ENCODE measurements at regions not wholly inside any gene's neighbourhood (a gene's known extent, or its start where the extent isn't known, plus 50 kb on each side); places are given as distances from the start of the nearest gene placed in this dataset.

DNA sequence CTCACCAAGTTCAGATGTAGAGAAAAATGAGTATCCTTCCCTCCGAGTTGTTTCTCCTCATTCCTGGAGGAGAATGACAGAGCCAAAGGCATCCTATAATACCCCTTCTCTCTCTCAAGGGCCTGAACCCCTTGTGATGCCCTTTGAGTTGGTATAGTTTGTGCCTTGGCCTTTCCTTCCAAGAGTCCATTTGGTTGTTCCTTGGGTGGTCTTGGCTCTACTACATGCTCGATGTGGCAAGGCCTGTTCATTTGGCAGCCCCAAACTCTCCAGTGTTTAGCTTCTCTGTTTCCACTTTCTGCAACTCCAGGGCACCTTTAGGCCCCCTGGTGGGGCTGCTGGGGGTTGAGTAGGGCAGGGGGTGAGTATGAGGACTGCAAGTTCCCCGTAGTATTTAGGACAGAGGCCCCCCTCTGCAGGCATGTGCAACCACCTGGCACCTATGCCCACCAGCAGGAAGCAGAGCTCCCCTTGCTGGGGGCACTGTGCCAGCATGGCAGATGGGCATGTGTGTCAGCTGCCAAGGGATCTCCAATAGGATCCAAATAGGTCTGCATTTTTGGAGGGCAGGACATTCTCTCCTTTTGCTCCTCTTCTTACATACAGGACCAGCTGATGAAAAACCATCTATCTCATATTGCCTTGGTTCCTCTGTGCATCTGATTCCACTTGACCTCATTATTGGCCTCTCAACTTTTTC is 217.2 kb upstream of the CADM1 start:
- DNase-seq (ENCODE audit: low spot score): peak; percentile 97
- in situ Hi-C loops (cut with HindIII; ENCODE audit: low sequenced_read_pairs): no loop called here

DNA sequence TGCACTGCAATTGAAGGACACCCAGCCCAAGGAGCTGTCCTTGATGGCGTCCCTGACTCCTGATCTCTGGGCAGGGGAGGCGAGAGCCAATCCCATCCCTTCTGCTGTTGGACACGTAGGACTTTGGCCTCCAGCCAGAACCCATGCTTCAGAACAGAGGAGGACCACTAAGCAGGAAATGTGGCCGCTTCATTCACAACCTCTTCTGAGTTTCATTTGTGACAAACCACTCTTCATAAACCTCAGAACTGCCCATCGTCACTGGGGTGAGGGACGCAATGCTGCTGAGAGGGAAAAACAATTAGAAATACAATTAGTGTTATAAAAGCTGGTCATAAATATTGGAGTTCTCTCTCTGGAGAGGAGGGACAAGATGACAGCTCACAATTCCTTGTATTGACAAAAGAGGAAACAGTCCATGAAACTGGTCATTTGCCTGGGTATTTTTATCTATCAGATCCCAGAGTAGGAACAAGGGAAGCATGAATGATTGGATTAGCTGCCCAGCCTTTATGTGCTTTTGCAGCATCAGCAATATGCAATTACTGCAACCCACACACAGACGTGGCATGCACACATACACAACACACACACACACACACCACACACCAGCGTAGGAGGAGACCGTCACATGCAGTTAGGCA is 216.5 kb upstream of the CADM1 start:
- peak; percentile 88 for DNase-seq (ENCODE audit: low spot score)
- in situ Hi-C loops (cut with HindIII; ENCODE audit: low sequenced_read_pairs): no loop called here

DNA sequence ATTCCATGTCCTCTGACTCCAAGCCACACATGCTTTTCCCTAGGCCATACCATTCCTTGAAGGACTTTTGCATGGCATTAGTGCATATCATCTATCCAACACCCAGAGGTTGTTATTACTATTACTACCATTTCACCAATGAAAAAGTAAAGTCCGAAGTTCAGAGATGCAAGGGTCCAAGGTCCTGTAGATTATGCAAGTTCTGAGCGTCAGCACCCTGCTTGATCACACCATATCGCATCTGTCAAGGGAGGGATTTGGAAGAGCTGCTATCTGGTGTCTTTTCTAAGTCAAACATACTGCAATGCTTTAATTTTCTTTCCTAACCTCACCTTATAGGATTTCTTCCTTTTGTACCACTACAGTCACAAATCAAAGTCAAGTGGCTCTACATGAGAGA is 214.7 kb upstream of the CADM1 start:
- in situ Hi-C loops (cut with HindIII; ENCODE audit: low sequenced_read_pairs): no loop called here

DNA sequence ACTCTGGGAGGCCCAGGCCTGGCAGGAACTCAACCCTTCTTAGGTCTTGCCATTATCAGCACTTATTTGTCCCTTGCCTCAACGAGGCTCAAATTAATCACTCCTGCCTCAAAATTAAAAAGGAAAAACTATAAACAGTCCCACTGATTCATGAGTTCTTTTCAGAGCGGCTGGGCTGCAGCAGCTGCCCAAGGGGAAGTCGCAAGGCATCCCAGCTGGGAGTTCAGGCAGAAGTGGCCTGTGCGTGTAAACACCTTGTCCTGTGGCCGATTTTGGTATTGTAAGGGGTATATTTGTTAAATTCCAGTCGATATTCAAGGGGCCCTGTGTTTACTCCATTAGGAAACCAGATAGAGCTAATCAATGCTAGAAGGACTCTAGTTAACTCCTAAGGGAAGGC is 213.9 kb upstream of the CADM1 start:
- DNase-seq (ENCODE audit: low spot score): no peak
- in situ Hi-C loops (cut with HindIII; ENCODE audit: low sequenced_read_pairs): no loop called here

More for the DNA sequence above, 214.7 kb upstream of the CADM1 start:
- DNase-seq (ENCODE audit: low spot score): no peak

DNA sequence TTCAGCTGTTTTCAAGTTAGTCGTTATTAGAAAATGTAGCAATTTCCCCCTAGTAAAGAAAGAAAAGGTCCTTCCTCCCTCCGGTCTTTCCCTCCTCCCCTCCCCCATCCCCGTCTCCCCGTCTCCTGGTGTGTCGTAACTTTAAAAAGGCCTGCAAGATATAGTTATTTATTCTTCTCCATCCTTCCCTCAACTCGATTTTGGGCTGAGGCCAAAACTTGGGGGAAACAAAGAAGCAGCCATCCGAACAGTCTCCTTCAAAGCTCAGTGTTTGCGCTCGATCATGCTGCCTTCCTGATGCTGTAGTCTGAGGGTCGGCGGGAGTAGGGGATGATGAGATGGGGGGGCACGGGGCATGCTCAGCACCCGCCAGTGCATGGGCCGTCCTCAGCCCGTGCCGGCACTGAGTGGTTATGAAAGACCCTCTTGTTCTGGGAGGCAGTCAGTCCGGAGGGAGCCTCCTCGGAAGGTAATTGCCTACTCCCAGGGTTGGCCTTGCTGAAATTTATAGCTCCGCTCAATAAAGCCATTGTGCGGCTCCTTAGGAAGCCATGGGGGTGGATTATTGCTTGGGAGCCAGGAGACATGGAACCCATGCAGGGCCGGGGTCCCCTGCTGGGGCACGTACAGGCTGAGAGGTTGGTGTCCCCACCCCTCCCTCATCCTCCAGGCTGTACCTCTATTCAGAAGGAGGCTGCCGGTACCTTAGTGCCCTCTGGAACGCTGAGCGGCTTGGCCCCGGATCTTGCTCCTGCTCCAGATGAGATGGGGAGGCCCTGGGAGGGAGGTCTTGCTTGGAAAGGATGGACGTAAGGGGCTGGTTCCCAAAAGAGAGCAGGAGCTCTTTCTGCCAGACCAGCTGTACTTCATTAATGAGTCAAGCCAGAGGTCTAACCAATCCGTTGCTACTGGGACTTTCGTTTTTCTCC is 212.7 kb upstream of the CADM1 start:
- in situ Hi-C loops (cut with HindIII; ENCODE audit: low sequenced_read_pairs): no loop called here
- DNase-seq (ENCODE audit: low spot score): no peak

DNA sequence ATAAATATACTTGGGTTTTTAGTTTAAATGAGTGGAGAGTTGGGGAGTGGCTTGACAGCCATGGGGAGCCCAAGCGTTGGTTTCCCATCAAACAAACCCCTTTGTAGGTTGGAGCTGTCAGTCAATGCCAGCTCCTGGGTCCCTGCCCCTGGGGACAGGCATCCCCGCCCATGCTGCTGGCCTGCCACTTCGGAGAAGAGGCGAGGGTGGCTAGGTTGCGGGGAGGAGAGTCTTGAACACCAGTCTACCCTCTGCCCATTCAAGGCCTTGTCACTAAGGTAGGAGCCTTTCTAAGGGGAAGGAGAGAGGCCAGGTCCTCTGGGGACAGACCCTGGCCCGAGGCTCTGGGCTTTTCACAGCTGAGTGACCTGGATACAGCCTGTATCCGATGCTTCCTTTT is 211.9 kb upstream of the CADM1 start:
- in situ Hi-C loops (cut with HindIII; ENCODE audit: low sequenced_read_pairs): no loop called here
- DNase-seq (ENCODE audit: low spot score): no peak

DNA sequence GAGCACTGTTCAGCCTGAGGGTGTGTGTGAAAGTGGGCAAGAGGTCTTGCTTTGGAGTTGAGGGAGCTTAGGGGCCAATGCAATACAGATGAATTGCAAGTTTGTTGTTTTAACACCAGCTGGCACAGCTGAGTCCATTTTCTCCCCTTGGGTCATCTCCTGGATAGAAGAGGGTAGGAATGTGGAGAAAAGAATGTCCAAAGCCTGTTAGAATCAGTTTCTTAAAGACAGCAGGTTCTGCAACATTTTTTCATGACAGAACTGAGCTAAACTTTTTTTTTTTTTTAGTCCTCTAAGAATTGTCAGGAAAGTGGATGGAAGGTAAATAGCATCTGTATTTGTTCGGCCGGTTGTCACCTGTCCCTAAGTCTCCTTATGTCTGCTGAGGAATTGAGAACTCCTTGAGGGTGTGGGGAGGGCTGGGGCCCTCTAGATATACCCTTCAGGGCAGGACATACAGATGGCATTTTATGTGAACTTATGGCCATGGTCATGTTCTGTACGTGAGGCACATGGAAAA is 211.1 kb upstream of the CADM1 start:
- in situ Hi-C loops (cut with HindIII; ENCODE audit: low sequenced_read_pairs): no loop called here
- DNase-seq (ENCODE audit: low spot score): no peak

DNA sequence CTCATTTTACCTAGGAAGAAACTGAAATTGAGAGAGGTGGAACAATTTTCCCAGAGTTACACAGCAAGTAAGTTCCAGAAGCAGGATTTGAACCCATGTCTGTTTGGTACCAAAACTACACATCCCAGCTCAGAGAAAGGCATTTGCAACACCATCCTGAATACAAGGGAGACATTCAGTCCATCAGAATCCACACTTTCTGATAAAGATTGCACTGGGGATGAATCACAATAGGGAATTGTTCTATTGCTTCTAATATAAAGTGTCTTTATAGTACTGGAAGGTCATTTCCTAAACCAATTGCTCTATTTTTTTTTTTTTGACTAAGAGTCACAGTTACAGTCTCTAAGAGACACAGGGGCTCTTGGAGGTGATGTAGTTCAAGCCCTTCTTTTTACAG is 208.1 kb upstream of the CADM1 start:
- DNase-seq (ENCODE audit: low spot score): no peak
- in situ Hi-C loops (cut with HindIII; ENCODE audit: low sequenced_read_pairs): no loop called here

DNA sequence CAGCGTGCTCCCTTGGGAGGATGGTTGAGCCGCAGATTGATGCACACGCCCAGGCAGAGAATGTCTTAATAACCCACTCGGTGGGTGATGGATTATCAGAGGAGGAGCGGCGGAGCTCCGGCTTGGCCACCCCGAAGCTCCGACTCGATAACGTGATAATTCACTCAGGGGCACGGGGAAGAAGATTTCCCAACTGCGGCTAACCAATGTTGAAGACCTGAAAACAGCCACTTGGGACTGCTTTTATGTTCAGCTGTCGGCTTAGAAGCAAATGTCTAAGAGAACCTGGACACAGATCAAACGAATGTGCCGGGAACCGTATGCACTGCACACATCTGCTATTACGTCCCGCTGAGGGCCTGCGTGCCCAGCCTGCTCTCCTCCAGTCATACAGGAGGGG is 206.8 kb upstream of the CADM1 start:
- in situ Hi-C loops (cut with HindIII; ENCODE audit: low sequenced_read_pairs): no loop called here

DNA sequence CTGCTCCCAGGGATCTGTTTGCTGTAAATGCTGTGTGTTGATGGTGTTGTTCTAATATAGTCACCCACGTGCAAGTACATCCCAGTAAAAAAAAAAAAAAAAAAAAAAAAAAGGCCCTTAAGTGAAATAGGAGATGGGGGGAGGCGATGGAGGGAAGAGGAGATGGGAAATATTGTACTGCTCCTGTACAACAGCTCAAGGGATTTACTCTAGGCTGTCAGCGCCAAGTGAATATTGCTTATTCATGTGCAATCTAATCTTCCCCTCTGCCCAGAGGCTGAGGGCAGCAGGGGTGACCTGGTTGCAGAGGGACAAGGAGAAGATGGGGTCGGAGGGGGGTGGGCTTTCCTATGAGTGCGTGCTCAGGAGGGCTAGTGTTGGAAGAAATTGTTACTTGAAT is 206.2 kb upstream of the CADM1 start:
- in situ Hi-C loops (cut with HindIII; ENCODE audit: low sequenced_read_pairs): no loop called here

More for the DNA sequence above, 206.8 kb upstream of the CADM1 start:
- DNase-seq (ENCODE audit: low spot score): no peak

DNA sequence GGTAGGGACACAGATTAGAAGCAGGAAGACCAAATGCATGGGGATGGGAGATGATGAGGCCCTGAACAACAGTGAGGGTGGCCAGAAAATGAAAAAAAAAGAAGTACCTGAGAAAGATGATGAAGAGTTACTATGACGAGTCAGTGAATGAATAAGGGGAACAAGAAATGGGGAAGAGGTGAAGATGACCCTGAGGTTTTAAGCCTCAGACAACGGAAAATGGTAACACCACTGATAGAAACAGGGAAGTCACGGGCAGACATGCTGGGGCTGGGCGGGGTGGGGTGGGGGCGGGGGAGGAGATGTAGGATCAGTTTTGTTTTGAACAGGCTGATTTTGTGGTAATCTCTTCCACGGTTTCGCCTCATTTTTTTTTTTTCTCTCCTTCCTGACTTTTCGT is 205.1 kb upstream of the CADM1 start:
- DNase-seq (ENCODE audit: low spot score): no peak
- in situ Hi-C loops (cut with HindIII; ENCODE audit: low sequenced_read_pairs): no loop called here

More for the DNA sequence above, 206.2 kb upstream of the CADM1 start:
- no peak for DNase-seq (ENCODE audit: low spot score)

DNA sequence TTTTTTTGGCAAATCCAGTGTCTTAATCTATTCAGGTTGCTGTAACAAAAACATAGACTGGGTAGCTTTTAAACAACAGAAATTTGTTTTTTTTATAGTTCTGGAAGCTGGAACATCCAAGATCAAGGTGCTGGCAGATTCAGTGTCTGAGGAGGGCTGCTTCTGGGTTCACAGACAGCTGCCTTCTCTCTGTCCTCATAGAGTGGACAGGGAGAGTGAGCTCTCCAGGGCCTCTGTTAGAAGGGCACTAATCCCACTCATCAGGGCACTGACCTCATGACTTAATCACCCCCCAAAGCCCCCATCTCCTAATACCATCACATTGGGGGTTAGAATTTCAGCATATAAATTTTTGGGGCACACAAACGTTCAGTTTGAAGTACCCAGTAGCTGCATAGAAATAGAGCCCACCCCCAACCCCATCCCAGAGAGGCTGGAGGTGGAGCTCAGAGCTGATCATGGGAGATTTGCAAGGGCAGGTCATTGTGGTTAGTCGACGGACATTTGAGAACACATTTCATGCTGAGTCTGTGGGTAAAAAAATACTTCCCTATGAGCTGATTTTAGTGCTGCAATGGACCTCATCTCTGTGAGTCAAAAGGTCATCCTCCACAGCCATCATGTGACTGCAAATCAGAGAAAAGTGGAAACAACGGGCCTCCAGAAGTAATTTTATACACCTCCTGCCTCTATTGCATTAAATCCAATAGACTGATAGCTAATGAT is 203.1 kb upstream of the CADM1 start:
- DNase-seq (ENCODE audit: low spot score): no peak
- in situ Hi-C loops (cut with HindIII; ENCODE audit: low sequenced_read_pairs): no loop called here

DNA sequence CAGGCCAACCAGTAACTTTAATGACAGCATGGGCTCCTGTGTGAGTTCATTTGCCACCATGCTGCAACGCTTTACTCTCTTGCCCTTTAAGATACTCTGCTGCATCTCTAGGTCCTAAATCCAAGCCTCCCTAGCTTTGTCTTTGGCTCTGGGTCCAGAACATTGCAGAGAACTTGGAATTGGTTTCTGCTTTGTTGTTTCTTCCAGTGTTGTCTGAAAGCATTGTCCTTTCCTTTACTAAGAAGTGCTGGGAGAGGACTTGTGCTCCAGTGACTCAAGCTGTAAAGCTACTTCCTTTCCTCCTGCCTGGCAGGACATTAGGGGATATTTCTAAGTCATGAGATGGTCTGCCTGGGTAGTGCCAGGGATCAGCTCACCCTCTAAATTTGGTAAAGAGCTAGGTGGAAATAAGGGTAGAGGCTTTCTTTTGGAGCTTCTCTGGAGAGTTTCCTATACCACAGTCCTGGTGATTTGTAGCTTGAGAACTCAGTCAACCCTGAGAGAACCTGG is 202.5 kb upstream of the CADM1 start:
- in situ Hi-C loops (cut with HindIII; ENCODE audit: low sequenced_read_pairs): no loop called here

DNA sequence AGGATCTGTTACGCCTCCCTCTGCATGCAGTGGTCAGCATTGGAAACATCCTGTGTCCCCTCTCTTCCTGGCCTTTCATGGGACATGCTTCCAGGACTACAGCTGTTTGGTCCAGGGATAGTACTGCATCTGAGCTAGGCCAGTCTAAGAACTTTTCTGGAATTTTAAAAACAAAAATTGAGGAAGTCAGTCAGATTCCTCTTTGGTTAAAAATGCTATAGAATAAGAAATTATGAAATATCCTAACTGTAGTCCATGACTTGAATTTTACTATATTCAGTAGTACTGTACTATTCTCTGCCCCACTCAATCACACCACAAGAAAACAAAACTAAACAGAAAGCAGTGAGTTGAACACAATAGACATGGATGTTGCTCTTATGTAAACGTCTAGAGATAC is 201.0 kb upstream of the CADM1 start:
- in situ Hi-C loops (cut with HindIII; ENCODE audit: low sequenced_read_pairs): no loop called here
- DNase-seq (ENCODE audit: low spot score): no peak

More for the DNA sequence above, 202.5 kb upstream of the CADM1 start:
- no peak for DNase-seq (ENCODE audit: low spot score)

DNA sequence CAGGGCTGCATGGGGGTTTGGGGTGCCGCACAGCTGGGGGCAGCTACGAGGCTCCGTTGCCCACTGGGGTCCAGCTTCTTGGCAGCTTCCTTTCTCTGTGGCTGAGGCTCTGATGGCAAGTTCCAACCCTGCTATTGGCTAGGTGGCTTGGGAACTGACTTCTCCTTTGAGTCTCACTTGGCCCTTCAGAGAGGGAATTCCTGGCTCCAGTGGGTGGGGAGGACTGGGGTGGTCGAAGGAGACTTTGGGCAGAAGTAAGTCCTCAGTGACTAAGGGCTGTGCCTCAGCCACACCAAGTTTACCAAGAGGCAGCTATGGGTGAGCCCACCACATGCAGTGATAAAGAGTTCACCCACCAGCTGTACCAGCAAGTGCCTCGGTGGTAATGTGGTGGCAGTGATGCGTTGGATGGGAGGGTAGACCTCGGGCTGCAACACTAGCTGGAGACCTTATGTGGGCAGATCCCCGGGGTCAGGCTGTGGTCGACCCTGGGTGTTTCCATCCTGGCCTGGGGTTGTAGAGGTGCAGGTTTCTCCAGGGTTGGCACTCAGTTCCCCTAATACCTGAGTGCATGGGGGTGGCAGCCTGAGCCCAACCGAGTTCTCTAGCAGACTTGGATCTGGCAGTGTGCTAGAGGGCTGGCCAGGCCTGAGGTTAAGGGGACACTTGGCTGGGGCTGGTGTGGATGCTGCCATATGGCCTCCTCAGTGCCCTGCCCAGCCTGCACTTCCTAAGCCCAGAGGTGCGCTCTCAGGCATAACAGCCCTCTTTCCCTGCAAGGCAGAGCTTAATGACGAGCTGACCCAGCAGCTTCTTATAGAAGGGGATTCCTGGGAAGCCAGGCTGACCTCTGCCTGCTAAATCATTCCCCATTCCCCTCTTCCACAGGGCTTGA is 197.0 kb upstream of the CADM1 start:
- in situ Hi-C loops (cut with HindIII; ENCODE audit: low sequenced_read_pairs): no loop called here
- DNase-seq (ENCODE audit: low spot score): peak; percentile 92

DNA sequence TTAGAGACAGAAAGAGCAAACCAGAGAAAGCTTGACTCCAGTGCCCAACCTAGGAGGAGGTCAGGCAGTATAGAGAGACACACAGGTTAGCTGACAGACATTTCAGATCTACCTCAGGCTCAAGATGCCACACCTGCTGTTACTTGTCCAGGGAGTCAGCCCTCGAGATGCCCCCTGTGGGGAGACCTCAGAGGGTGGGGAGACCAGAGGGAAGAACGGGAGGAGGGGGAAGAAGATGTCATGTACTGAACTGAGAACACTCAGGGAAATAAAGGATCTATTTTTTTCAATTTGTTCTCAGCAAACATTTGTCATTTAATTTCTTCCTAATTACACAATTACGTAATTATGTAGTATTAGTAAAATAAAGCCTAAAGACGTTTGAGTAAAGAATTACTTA is 196.3 kb upstream of the CADM1 start:
- DNase-seq (ENCODE audit: low spot score): no peak
- in situ Hi-C loops (cut with HindIII; ENCODE audit: low sequenced_read_pairs): no loop called here

DNA sequence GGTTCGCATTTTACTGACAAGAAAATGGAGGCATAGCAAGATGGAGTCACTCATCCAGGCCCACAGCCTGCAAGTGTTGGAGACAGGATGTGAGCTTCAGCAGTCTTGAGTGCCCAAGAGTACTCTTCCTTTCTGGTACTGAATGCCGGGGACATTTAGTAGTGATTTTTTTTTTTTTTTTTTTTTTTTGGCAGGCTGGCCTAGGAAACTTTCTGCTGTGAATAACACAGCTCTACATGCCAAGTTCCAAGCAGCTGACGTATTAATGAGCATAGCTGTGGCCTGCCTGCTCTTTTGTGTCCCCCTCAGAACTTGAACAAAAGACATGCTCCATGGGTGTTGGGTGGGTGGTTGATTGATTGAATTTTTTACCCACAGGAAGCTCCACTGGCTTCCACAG is 195.5 kb upstream of the CADM1 start:
- in situ Hi-C loops (cut with HindIII; ENCODE audit: low sequenced_read_pairs): no loop called here
- peak; percentile 39 for DNase-seq (ENCODE audit: low spot score)

DNA sequence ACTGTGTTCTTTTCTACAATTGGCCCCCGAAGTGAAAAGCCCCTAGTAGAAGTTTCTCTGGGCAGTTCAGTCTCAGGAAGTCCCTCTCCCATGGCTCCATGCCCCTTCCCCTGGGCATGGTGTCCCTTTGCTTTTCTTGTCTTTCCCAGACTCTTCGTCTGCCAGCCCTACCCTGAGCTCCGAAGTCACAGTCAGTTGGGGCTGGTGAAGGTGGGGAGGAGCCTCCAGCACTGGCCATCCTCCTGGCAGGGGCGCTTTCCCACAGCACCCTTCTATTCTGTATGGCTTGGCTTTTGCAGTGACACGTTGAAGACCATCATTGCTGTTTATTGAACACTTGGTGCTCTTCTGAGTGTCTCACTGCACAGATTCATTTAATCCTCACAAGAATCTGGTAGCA is 195.1 kb upstream of the CADM1 start:
- in situ Hi-C loops (cut with HindIII; ENCODE audit: low sequenced_read_pairs): no loop called here
- DNase-seq (ENCODE audit: low spot score): no peak

All from G401 (cell line).